OCI-LY7 (cell line): ENCODE measurements at regions not wholly inside any gene's neighbourhood (a gene's known extent, or its start where the extent isn't known, plus 50 kb on each side); places are given as distances from the start of the nearest gene placed in this dataset.

Experiments
- EZH2phosphoT487 ChIP-seq: fragments of 200-600 bp; sonication (generic); IDR thresholded peaks from 2 replicates; pipeline ENCODE4 v1.6.1; 2018; ENCODE audit warnings: low read depth, borderline replicate concordance, mild to moderate bottlenecking, mixed run types, antibody characterized with exemption, low read length, moderate library complexity, mixed read lengths
- TF ChIP-seq, protein P1 (sequence below): fragments of 200-600 bp; sonication (generic); conservative IDR thresholded peaks from 2 replicates; pipeline ENCODE4 v1.5.1; 2014; ENCODE audit warnings: mild to moderate bottlenecking, antibody characterized with exemption, low read length, moderate library complexity, mixed read lengths

DNA sequence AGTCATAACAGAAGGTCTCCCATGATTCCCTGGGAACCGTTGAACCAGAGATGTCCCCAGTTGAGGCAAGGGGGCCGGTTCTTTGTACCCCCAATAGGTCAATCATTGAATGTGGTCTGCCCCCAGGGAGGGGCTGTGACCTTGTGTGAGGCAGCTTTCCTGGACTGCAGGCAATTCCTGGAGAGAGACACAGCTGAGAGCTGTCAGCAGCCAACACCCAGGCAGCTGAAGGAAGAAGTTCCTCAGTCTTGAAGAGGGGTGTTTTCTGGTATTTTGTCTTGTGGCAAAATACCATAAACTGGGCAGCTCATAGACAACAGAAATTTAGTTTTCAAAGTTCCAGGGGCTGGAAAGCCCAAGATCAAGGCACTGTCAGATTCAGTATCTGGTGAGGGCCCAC, 185.7 kb upstream of the ATP6AP2 start:
- TF ChIP-seq, protein P1, sequence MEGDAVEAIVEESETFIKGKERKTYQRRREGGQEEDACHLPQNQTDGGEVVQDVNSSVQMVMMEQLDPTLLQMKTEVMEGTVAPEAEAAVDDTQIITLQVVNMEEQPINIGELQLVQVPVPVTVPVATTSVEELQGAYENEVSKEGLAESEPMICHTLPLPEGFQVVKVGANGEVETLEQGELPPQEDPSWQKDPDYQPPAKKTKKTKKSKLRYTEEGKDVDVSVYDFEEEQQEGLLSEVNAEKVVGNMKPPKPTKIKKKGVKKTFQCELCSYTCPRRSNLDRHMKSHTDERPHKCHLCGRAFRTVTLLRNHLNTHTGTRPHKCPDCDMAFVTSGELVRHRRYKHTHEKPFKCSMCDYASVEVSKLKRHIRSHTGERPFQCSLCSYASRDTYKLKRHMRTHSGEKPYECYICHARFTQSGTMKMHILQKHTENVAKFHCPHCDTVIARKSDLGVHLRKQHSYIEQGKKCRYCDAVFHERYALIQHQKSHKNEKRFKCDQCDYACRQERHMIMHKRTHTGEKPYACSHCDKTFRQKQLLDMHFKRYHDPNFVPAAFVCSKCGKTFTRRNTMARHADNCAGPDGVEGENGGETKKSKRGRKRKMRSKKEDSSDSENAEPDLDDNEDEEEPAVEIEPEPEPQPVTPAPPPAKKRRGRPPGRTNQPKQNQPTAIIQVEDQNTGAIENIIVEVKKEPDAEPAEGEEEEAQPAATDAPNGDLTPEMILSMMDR: no peak
- no peak for TF ChIP-seq EZH2phosphoT487
